ENCODE measurements at regions not wholly inside any gene's neighbourhood (a gene's known extent, or its start where the extent isn't known, plus 50 kb on each side); places are given as distances from the start of the nearest gene placed in this dataset.

DNA sequence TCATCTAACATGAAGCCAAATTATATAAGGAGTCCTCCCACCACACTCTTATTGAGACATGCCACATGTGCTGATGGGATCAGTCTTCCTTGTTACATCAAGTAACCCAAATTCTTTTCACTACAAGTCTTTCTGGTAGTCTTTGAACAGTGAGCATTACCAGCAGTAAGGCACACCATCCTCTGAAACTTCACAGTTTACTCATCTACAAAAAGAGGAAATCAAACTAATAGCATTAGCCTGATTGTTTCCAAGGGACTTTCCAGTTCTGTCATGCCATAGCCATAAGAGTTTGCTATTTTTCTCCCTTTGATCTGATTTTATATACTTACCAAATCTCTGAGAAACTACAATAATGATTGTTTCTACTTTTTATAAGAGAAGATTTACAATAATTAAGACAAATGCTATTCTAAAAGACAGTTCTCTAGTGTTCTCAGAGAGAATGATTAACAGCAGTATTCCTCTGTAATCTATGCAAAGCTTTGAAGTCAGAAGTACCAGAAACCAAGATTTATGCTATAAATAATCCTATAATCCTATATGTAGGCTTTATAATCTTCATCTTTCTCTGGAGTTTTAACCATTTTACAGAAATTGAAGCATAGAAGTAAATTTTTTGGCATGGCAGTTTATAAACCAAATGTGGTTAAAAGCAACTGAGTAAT, 166.2 kb upstream of the ACO1 start:
- TF ChIP-seq, protein P1, sequence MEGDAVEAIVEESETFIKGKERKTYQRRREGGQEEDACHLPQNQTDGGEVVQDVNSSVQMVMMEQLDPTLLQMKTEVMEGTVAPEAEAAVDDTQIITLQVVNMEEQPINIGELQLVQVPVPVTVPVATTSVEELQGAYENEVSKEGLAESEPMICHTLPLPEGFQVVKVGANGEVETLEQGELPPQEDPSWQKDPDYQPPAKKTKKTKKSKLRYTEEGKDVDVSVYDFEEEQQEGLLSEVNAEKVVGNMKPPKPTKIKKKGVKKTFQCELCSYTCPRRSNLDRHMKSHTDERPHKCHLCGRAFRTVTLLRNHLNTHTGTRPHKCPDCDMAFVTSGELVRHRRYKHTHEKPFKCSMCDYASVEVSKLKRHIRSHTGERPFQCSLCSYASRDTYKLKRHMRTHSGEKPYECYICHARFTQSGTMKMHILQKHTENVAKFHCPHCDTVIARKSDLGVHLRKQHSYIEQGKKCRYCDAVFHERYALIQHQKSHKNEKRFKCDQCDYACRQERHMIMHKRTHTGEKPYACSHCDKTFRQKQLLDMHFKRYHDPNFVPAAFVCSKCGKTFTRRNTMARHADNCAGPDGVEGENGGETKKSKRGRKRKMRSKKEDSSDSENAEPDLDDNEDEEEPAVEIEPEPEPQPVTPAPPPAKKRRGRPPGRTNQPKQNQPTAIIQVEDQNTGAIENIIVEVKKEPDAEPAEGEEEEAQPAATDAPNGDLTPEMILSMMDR (conservative IDR thresholded peaks at IDR 0.05; ENCODE audit: low read depth) = no peak
- CTCF ChIA-PET = no interaction called here
- no peak overlapping the region for H3K27ac ChIP-seq
- POLR2A ChIA-PET (ENCODE audit: low non-redundant PET) = no interaction called here
- no peak for DNase-seq (ENCODE audit: low spot score)

DNA sequence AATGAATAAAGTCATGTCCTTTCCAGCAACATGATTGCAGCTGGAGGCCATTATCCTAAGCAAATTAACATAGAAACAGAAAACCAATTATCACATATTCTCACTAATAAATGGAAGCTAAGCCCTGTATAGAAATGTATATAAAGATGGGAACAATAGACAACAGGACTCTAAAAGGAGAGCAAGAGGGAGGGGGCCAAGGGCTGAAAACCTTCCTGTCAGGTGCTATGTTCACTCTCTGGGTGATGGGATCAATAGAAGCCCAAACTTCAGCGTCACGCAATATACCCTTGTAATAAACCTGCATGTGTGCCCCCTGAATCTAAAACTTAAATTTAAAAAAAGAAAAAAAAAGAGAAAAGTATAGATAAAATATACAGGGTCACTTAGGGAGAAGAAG, 163.7 kb upstream of the ACO1 start:
- TF ChIP-seq, protein P1 (conservative IDR thresholded peaks at IDR 0.05; ENCODE audit: low read depth) = no peak
- no peak for DNase-seq (ENCODE audit: low spot score)
- CTCF ChIA-PET = no interaction called here

DNA sequence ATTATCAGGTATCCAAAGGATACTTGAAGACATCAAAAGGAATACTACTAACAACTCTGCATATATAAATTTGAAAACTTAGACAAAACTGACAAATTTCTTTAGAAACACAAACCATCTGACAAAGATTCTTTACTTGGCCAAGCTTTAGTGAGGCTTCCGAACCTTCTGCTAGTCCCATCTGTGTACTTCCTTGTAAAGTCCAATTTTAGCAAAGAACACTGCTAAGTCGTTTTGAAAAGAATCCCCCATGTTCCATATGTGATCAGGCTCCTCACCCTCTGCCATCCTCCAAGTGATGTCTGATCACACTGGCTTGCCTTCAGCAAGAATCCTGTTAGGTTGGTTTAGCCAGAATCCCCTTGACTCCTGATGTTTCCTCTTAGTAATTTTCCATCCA, 150.0 kb upstream of the ACO1 start:
- DNase-seq (ENCODE audit: low spot score) = no peak
- POLR2A ChIA-PET (ENCODE audit: low non-redundant PET) = no interaction called here
- CTCF ChIA-PET = no interaction called here
- H3K27ac ChIP-seq = no peak overlapping the region
- TF ChIP-seq, protein P1 (conservative IDR thresholded peaks at IDR 0.05; ENCODE audit: low read depth) = no peak

More for the DNA sequence above, 163.7 kb upstream of the ACO1 start:
- POLR2A ChIA-PET (ENCODE audit: low non-redundant PET) = no interaction called here
- H3K27ac ChIP-seq = no peak overlapping the region

DNA sequence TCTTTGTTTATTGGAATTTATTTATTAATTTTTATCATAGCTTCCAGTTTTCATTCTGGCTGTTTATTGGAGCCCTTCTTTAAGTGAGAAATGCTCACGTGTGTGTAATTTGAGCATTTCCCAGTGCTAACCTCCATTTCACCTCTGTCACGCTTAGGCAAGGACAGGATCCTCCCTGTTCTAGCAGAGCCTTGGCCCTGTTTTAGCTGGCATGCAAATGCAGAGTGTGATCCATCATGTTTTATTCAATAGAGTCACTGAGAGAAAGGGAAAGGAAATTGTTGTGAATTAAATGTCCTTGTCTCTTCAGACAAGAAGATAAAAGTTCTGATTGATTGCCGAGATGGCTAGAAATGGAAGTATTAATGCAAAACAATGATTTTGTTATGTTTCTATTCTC, 137.3 kb upstream of the ACO1 start:
- CTCF ChIA-PET = no interaction called here
- H3K27ac ChIP-seq = no peak overlapping the region
- TF ChIP-seq, protein P1 (conservative IDR thresholded peaks at IDR 0.05; ENCODE audit: low read depth) = no peak
- POLR2A ChIA-PET (ENCODE audit: low non-redundant PET) = no interaction called here
- DNase-seq (ENCODE audit: low spot score) = no peak

DNA sequence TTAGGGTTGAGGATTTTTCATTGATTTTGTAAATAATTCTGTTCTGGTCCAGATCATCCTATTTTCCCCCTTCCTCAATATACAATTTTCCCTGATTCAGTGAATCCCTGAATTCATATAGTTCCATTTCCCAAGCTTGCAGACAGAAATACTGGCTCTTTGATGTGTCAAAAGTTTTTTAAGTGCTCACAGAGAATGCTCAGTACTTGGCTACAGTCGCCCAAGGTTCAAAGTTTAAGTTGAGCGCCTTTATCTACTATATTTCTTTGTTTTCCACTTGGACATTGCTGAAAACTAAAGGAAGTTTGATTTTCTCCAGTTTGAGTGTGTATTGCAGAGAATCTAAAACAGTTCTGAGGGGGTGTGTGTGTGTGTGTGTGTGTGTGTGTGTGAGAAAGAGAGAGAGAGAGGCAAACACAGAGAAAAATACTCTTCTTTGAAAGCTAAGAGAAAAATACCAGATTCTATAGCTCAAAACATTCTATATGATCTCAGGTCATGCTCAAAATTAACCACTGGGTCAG, 136.2 kb upstream of the ACO1 start:
- TF ChIP-seq, protein P1 (conservative IDR thresholded peaks at IDR 0.05; ENCODE audit: low read depth) = no peak
- ChIA-PET CTCF (interaction anchor here (0.6 kb wide), 1 partner anchor 180 kb away, joined by 3 read pairs; no protein-coding TSS in a partner anchor), POLR2A (ENCODE audit: low non-redundant PET) (no interaction called here)
- H3K27ac ChIP-seq = no peak overlapping the region
- DNase-seq (ENCODE audit: low spot score) = no peak

DNA sequence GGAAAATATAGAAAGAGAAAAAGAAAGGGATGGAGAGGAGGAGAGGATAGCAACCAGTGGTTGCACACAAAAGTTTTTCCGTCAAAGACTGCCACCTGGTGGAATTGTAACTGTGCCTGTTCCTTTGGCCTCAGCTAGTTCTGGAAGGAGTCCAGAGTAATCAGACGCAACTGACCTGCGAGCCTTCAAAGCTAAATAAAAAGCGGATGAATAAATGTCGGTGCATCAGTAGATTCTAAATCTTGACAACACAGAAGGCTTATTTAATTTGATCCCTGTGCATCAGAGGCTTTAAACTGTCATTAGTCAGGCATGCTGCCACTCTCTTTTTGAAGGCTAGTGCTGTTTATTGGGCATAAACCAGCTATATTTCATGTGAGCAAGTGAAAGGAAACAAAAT, 132.9 kb upstream of the ACO1 start:
- POLR2A ChIA-PET (ENCODE audit: low non-redundant PET) = no interaction called here
- TF ChIP-seq, protein P1 (conservative IDR thresholded peaks at IDR 0.05; ENCODE audit: low read depth) = peak; percentile 92
- peak; percentile 50 for DNase-seq (ENCODE audit: low spot score)

More for the DNA sequence above, 132.9 kb upstream of the ACO1 start:
- no peak overlapping the region for H3K27ac ChIP-seq
- CTCF ChIA-PET = interaction anchor here (0.6 to 1.6 kb wide), 6 partner anchors 10 to 515 kb away, joined by 3 to 6 read pairs (median 4); no protein-coding TSS in a partner anchor

Data from RWPE1 (cell line).